ENCODE measurements at regions not wholly inside any gene's neighbourhood (a gene's known extent, or its start where the extent isn't known, plus 50 kb on each side); places are given as distances from the start of the nearest gene placed in this dataset.

- TF ChIP-seq SPI1 (IDR thresholded peaks at IDR 0.05; ENCODE audit: borderline replicate concordance, low read depth), result no peak
- no peak for TF ChIP-seq CTCF (IDR thresholded peaks at IDR 0.05; ENCODE audit: insufficient read depth, low read length)
- no peak for TF ChIP-seq POLR2AphosphoS5 (IDR thresholded peaks at IDR 0.05; ENCODE audit: low read depth)
- no peak for TF ChIP-seq GABPA (IDR thresholded peaks at IDR 0.05; ENCODE audit: low read depth)
- no peak for TF ChIP-seq REST (IDR thresholded peaks at IDR 0.05; ENCODE audit: insufficient replicate concordance, low read depth)
- H3K27ac ChIP-seq (replicated peaks), result no peak overlapping the region
- no peak overlapping the region for H3K4me3 ChIP-seq (replicated peaks; ENCODE audit: insufficient read depth, low read length)
- DNase-seq (ENCODE audit: low read depth in 1 of 2, low spot score in 1 of 2), result no peak
- no peaks in the 10 kb centered on the region for H3K27me3 ChIP-seq (ENCODE audit: insufficient read depth, poor library complexity, severe bottlenecking)
Observed at GRCh38 chr6:148103436-148103835, 239.2 kb upstream of the SASH1 start.

- TF ChIP-seq REST (IDR thresholded peaks at IDR 0.05; ENCODE audit: insufficient replicate concordance, low read depth) (no peak), CTCF (IDR thresholded peaks at IDR 0.05; ENCODE audit: insufficient read depth, low read length) (no peak), SPI1 (IDR thresholded peaks at IDR 0.05; ENCODE audit: borderline replicate concordance, low read depth) (no peak), GABPA (IDR thresholded peaks at IDR 0.05; ENCODE audit: low read depth) (no peak), POLR2AphosphoS5 (IDR thresholded peaks at IDR 0.05; ENCODE audit: low read depth) (no peak)
- no peak overlapping the region for H3K27ac ChIP-seq (replicated peaks)
- H3K4me3 ChIP-seq (replicated peaks; ENCODE audit: insufficient read depth, low read length), result no peak overlapping the region
- DNase-seq (ENCODE audit: low read depth in 1 of 2, low spot score in 1 of 2), result no peak
- no peaks in the 10 kb centered on the region for H3K27me3 ChIP-seq (ENCODE audit: insufficient read depth, poor library complexity, severe bottlenecking)
Observed at GRCh38 chr6:148104131-148104530, 238.5 kb upstream of the SASH1 start.

- H3K4me3 ChIP-seq (replicated peaks; ENCODE audit: insufficient read depth, low read length), result no peak overlapping the region
- no peaks in the 10 kb centered on the region for H3K27me3 ChIP-seq (ENCODE audit: insufficient read depth, poor library complexity, severe bottlenecking)
- no peak for DNase-seq (ENCODE audit: low read depth in 1 of 2, low spot score in 1 of 2)
- no peak overlapping the region for H3K27ac ChIP-seq (replicated peaks)
- TF ChIP-seq CTCF (IDR thresholded peaks at IDR 0.05; ENCODE audit: insufficient read depth, low read length) (no peak), POLR2AphosphoS5 (IDR thresholded peaks at IDR 0.05; ENCODE audit: low read depth) (no peak), SPI1 (IDR thresholded peaks at IDR 0.05; ENCODE audit: borderline replicate concordance, low read depth) (no peak), REST (IDR thresholded peaks at IDR 0.05; ENCODE audit: insufficient replicate concordance, low read depth) (no peak), GABPA (IDR thresholded peaks at IDR 0.05; ENCODE audit: low read depth) (no peak)
Observed at GRCh38 chr6:148105695-148106094, 236.9 kb upstream of the SASH1 start.

Measured in HL-60 (cell line).